GM21576 (cell line): ENCODE measurements at regions not wholly inside any gene's neighbourhood (a gene's known extent, or its start where the extent isn't known, plus 50 kb on each side); places are given as distances from the start of the nearest gene placed in this dataset.

ENCODE experiments used
- ATAC-seq: cut with Tn5 transposase; IDR thresholded peaks from one replicate; pipeline ENCODE4 v1.9.1; 2021; ENCODE audit warnings: mild to moderate bottlenecking, moderate library complexity; ENCODE audit not compliant: unreplicated experiment

DNA sequence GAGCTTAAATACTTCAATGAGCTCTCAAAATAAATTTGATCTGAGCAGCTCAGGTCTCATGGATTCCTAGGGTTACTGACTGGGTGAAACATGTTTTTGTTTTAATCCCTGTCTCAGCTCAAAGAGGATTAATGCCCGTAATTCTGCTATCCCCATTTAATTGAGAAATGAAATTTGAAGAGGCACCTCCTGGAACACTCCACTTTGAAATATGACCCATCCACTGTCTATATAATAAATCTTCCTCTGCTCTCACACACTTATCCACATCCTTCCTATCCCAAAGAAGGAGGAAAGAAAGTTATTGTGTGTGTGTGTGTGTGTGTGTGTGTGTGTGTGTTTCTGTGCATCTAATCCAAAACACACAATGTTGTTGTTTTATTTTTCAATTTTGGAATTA is 2082.4 kb upstream of the PIK3C3 start:
- no peak for ATAC-seq

DNA sequence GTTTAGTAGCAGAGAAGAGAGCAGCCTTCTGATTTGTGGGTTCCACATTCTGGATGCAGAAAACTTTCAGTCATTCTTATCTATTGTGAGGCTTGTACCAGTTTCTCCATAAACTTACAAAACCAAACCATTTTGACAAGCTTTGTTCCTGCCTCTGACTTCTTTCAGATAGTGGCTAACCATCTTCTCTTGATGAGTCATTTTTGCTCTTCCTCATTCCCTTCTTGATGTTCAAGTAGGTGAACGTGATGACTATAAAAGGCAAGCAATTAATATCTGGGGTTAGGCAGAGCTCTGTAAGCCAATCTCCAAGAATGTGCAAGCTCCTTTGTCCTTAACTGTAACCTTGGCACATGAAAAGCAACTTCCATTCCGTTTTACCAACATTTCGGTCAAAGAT is 2083.1 kb upstream of the PIK3C3 start:
- ATAC-seq: no peak

DNA sequence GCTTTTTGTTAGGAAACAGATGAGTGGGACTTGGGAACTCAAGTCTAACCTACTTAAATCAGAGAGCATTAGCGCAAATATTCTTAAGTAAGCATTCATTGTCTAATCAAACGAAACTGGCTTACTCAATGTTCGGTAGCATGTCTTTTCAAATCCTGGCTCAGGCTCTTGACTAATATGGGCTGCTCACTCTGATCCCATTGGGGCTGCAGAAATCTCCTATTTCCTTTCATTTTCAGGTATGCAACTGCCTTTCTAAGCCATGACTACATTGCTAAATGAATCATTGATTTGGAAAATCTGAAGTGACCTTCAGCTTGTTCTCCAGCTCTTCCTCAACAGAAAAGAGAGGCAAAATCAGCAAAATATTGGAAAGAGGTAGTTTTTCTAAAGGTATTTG is 2084.4 kb upstream of the PIK3C3 start:
- no peak for ATAC-seq

DNA sequence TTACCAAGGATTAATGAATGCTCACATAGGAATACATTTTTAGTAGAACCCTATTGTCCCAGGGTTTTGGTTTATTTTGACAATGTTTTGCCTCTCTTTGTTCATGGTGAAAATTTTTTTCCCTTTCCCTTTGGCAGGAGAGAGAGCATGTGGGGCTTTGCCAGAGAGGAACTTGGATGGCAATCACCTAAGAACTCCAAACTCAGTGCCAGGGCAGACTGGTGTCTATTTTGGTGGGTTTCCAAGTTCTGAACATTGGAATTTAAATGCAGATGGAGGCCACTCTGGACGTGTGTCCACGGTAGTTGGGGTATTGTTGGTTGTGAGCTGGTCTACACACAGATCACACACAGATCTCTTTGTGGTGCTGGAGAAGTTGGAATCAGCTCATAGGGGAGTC is 2091.1 kb upstream of the PIK3C3 start:
- no peak for ATAC-seq

DNA sequence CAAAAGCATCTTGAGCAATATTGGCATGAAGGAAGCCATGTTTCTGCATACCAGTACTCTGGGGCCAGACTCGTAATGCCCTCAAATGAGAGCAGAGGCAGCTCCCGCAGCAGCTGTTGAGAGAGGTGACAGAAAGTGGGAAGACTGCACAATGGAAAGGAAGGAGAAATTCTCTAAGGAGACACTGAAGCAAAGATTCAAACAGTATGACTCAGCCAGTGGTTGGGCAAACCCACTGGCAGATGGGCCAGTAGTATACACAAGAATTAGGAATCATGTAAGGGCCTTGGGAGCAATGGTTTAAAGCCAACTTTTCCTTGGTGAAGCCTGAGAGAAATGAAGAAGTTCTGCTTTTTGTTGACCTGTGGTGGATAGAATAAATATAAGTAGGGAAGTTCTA is 2092.7 kb upstream of the PIK3C3 start:
- ATAC-seq: no peak

DNA sequence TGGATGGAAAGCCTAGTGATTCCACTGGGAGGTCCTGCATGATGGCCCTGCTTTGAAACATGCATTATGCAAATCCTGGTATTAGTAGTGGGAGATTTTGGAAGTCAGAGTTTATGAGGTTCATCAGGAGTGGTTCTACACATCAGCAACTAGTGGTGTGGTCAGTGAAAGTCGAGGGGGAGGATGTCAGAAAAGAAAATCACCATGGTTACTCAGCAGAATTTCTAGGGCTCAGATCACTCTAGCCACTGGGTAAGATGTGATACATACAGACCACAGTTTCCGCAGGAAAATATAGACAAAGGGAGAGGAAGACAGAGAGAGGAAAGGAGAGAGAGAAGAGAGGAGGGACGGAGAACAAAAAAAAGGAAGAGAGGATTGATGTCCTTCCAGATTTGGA is 2100.7 kb upstream of the PIK3C3 start:
- ATAC-seq: no peak

DNA sequence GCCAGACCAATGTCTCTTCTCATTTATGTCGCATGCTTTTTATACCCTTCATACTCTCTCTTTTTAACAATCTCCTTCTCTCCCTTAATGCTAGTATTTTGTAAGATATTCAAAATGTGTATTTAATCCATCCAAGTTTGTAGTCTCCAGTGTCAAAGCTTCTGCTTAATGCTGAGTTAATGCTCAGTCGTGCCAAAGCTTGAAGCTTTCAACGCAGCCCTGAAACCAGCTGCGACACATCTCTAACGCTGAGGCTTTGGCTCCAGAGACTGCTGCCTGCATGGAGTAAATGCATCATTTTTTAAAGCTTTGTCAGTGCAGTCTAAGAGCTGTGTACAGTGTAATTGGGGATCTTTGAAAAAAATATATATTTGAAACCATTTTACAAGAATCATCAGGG is 2108.8 kb upstream of the PIK3C3 start:
- no peak for ATAC-seq

DNA sequence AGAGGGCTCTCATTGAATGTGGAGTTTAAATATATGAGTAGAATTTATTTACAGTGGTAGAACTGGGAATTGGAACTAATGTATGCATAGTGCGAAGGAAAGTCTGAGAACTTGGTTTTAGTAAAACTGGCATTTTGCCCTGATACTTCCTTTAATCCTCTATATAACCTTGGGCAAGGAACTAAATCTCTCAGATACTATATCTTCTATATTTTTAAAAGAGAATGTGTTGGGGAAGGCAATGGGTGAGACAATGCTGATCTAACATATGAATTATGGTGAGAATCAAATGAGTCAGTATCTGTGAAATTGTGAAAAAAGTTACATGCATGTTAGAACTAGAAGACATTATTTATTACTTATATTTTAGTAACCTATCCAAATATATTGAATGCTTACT is 2109.4 kb upstream of the PIK3C3 start:
- no peak for ATAC-seq

DNA sequence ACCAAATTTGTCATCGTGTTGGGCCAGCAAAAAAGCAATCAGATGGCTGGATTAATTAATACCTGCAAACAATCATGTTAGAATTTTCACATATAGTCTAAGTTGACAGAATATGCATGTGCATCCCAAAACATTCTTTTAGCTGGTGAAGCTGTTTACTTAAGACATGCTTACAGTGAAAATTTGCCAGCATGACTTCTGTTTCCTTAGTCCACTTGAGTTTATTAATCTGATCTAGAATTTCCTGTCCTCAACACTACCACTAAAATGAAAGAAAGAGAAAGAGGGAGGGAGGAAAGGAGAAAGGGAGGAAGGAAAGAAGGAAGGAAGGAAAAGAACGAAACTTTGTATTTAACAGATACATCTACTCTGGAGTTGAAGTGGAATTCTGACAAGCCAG is 2109.9 kb upstream of the PIK3C3 start:
- ATAC-seq: no peak

DNA sequence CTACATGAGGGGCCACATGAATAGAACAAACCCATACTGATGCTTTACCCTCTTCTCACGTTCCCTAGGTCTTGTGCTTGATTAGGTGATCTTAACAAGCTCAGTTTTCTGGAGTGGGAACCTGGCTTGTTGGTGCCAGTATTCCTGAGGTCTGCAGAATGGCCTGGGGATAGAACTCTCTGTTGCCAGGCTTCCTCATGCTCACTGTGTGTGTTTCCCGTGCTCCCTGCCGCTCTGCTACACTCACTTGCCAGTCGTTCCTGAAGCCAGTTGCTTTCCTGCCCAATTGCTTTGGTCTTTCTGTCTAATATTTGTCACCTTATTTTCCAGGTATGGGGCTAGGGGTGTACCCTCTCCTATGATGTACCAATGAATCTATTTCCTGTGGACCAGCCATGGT is 2111.5 kb upstream of the PIK3C3 start:
- no peak for ATAC-seq

DNA sequence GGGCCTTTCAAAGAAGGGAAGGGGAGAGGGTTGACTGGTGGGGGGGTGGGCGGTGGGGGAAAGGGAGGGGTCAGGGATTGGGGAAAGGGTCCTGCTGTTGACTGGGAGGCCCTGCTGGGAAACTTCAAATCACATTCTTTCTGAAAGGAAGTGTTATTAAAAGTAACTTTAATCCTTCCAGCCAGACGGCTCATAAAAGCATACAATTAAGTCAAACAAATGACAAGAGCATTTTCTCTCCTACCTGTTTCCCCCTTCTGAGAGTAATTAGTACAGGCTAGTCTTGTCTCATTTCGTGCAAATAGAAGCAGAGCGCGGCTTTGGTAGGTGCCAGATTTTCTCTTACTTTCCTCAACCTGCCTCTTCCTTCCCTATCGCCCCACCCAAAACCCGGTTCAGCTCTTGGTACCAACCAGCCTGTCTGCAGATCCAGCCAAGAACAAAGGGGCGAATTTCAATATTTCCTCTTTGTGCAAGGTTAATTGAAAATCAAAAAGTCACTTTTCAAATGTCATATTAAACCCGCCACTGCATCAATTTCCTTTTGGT is 2112.6 kb upstream of the PIK3C3 start:
- ATAC-seq: no peak

DNA sequence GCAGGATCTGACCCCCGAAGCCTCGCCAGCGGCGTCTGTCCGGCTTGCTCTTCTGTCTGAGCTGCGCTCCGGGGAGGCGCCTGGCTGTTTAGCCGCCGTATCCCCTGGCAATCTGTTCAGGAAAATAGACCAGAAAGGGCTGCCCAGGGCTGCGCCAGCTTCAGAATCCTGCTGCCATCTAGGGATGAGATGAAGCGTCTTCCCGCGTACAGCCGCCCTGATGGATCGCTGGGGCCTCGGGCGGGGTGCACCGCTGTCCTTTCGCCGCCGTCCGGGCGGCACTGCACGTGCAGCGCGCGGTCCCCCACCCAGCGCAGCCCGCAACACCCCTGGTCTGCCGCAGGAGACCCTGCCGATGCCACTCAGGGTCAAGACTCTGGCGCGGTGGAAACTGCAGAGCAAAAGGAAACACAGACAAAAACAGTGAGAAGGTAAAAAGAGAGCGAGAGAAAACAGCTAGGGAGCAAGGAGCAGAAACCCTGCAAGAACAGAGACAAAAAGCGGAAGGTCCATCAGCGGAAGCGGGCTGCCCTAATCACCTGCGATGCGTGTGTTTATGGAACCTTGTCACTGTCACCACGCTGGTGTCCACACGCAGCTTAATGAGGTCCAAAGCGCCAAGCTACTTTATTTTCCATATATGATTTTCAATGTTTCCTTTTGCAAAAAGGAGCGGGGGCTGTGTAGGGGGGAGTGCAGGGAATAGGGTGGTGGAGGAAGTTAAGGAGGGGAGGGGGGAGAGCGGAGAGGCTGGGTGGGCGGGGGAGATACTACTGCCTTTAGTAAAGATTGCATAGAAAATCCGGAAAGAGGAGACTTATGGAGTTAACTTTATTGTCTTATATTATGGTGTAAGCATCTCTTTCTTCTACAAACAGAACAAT is 2113.3 kb upstream of the PIK3C3 start:
- ATAC-seq: no peak

DNA sequence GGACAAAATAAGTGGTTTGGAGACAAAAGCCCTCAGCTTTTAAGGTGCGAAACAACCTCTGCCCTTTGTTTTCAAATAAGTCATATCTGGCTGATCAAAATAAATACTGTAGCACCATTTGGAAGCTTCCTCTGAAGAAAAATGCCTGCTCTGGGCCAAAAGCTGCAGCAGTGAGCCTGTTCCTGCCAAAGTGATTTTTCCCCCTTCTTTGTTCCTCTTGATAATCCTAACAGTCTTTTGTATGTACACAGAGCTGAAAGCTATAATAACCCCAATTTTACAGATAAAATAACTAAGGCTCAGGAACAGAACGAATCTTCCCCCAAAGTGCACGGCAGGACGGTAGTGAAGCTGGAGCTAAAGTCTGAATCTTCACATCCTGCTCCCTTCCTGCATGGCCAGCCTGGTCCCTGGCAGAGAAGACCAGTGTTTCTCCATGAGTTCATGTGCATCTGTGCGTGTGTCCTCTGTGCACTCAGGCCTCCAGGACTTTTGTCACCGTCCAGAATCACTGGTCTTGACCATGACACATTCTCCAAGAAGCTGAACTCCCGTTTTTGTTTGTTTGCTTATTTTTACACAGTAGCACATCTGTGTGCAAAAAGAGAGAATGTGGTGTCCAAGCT is 2114.1 kb upstream of the PIK3C3 start:
- no peak for ATAC-seq

DNA sequence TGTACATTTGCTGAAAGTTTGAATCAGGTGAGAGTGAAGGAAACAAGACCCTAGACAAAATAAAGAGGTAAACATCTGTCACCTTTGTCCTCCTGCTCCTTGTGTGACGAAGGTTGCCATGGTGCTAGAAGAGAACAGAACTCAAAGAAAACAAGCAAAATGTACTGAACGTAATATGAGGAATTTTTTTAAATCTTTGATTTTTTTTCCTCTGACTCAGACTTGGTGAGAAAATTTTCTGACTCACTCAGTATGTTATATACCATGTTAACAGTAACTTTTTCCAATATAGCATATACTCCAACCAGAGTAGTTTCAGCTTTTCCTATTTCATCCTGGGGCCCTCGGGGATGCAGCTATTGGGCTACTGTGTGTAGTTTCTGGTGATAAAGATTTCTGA is 2114.6 kb upstream of the PIK3C3 start:
- no peak for ATAC-seq

DNA sequence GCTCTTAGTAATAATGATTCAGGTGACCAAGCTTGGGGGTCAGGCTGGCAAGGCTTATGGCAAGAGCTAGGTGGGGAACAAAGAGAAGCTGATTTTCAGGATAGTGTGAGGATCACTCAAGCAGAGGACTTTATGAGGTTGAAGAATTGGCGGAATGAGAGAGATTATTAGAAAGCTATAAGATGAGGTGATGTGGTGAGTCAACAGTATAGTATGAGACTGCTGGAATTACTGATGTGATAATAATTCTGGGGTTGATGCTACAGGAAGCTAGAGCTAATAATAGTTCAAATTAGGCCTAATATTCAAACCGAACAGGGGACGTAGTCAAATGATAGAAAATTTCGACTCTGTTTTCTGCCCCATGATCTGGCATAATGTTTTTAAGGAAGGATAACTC is 2115.3 kb upstream of the PIK3C3 start:
- no peak for ATAC-seq

DNA sequence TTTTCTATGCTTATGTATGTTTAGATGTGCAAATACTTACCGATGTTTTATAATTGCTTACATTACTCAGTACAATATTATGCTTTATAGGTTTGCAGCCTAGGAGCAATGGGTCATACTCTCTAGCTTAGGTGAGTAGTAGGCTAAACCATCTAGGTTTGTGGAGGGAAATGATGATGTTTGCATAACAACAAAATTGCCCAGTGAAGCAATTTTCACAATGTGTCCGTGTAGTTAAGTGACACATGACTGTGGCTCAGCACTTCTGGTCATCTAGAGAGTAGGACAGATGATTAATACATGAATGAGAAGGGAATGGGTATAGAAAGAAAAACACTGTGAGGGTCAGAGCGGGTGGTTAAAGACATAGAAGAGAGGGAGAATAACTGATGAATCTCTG is 2116.2 kb upstream of the PIK3C3 start:
- ATAC-seq: no peak

DNA sequence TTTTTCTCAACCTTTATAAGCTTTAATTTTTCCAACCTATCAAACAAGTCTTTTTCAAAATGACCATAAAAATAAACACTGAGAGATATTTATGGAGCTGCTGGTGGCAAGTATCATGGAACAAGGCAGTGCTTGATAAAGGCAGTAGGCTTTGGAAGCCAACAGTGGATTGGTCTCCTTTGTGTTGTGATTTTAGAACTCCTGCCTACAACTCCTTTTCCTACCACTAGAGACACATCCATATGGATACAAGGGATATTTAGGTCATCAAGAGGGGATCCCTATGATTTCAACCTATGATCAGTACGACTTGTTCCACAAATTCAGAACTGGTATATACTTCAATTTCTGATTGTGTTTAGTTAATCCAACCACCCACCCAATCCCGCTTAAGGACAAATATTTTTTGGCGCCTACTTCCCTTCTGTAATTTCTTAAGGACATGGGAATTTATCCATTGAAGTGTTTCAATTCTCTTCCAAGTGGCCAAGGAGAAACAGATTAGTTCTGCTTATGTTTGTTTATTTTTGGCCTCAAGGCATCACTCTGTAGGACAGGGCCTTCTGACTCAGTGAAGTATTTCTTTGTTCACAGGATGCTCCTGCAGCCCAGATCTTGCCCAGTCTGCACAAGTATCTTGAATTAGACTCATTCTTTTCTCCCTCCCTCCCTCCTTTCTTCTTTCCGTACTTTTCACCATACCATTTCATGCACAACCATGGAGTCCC is 2119.6 kb upstream of the PIK3C3 start:
- no peak for ATAC-seq

DNA sequence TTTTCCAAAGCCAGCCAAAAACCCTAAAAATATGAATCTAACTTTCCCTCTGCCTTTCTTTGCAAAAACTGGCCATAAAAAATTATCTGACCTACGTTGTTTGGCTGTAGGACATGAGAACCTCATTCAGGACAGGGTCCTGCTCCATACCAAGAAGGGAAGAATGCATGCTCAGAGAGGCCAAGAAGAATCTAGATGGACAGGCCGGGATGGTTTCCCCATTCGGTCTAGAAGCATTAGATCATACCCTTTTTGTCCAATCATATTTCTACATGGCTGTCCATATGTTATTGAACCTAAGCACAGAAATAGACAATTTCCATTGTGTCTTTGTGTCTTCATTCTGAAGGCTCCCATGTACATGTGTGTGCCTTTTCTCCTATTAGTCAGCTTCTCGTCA is 2120.4 kb upstream of the PIK3C3 start:
- no peak for ATAC-seq

DNA sequence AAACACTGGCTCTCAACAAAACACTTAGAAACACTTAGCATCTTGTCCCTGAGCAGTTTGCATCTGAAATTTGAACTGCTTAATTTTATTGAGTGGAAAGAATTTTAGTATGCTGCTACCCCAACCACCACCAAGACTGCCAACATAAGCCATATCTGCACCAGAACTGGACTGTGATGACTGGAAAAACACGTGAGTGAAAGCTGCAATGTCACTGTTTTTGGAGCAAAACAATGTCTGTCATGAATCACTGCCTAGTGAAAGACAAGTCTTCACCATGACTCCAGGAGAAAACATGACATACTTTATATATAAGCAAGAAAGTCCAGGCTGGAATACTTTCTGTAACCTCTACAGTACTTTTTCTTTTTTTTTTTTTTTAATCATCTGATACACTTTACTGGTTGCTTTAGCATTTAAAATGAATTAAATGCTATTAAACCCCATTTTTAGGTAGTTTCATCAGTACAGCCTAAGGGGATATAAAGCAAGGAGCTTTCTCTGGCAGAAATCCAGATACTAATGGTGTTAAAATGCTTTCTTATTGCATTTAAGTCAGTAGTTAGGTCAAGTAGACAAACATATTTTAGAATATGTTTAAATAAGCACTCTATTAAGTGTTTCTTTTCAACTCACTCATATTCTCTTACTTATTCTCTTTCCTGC is 2129.4 kb upstream of the PIK3C3 start:
- no peak for ATAC-seq

DNA sequence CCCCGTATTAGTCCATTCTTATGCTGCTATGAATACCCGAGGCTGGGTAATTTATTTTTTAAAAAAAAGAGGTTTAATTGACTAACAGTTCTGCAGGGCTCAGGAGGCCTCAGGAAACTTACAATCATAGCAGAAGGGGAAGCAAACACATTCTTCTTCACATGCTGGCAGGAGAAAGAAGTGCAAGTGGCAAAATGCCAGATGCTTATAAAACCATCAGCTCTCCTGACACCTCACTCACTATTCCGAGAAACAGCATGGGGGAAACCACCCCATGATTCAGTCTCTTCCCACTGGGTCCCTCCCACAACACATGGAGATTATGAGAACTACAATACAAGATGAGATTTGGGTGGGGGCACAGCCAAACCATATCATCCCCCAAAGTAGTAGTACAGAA is 2148.5 kb upstream of the PIK3C3 start:
- ATAC-seq: no peak

DNA sequence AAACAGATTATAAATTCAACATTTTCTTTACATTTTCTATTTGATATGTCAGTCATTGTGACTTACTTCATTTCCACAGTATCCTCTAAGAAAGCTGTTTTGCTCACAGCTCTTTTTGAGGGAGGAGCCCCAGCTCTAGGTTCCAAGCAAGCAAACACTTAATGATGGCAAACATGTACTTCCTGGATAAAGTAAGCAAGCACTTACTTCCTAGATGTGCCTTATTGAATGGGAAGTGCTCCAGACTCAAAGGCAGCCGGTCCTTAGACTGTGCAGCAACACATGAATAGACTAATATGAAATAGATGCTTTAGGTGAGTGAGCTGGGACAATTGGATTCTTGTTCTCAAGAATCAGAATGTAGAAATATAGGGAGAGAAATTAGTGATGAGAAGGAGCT is 2149.8 kb upstream of the PIK3C3 start:
- ATAC-seq: no peak
